T-helper 17 cell (primary cell): ENCODE measurements at regions not wholly inside any gene's neighbourhood (a gene's known extent, or its start where the extent isn't known, plus 50 kb on each side); places are given as distances from the start of the nearest gene placed in this dataset.
A peak's percentile ranks its signal among the peaks of the same experiment; 100 is the strongest.

Experiments used
- ATAC-seq: fragments of 150-1000 bp; cut with Tn5 transposase; 2 replicates; pipeline ENCODE4 v1.10.0; 2021; ENCODE audit warnings: mild to moderate bottlenecking, moderate library complexity
- DNase-seq, 3 donors: peaks; one replicate each; pipeline versions ENCODE4 v3.0.0 to v3.0.0-alpha.2; 2020 to 2021
- H3K9me3 ChIP-seq: one replicate; pipeline ENCODE4 v1.7.0; 2013; ENCODE audit warnings: low read length, mild to moderate bottlenecking; ENCODE audit not compliant: control insufficient read depth, poor library complexity, severe bottlenecking
- H3K27ac Mint-ChIP-seq: one replicate; pipeline ENCODE4 v1.8.0; 2022; ENCODE audit warnings: mild to moderate bottlenecking, moderate library complexity, mixed read lengths
- H3K27me3 Mint-ChIP-seq: one replicate; pipeline ENCODE4 v1.8.0; 2022; ENCODE audit warnings: mixed read lengths
- H3K36me3 Mint-ChIP-seq: one replicate; pipeline ENCODE4 v1.8.0; 2022; ENCODE audit warnings: low read depth, mixed read lengths
- H3K4me1 Mint-ChIP-seq: one replicate; pipeline ENCODE4 v1.8.0; 2022; ENCODE audit warnings: mild to moderate bottlenecking, mixed read lengths
- H3K4me3 Mint-ChIP-seq: one replicate; pipeline ENCODE4 v1.8.0; 2022; ENCODE audit warnings: mild to moderate bottlenecking, moderate library complexity, mixed read lengths

DNA sequence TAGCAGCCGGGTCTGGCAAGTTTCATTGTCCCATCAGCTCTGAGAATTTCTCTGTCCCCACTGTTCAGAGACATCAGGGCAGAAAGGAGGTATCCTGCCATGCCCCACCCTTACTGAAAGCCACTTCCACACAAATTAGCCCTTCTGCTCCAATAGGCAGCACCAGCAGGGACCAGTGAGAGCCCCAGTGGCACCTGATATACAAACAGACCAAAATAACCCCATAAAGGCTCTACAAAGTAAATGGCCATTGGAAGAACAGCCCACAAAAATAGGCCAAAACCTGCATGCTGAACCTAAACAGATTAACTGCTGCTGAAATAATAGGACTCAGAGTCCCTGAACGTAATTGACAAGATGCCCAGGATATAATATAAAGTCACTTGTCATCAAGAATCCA lies 199.9 kb downstream of the TMEM200A start:
- ATAC-seq, result no peak
- Mint-ChIP-seq H3K4me1 (peaks cover 4% of the 10 kb centered on the region), H3K36me3 (peaks cover 2% of the 10 kb centered on the region)

DNA sequence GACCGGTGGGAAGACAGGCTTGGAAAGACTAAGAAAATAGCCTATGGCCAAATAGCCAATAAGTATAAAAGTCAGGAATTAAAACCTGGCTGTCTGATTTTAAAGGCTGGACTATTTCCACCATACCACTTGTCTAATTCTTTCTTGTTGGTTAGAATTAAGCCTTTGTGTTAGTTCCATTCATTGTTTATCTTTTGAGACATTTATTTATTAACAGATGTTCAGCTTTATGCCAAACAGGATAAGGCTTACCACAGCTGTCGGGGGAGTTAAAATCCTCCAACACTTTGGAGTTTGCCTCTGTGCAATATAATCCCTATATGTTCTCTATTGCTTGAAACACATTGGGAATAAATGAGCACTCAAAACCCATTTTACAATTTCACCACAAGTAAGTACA lies 208.3 kb downstream of the TMEM200A start:
- DNase-seq (no peak), ATAC-seq (no peak)
- Mint-ChIP-seq H3K27me3 (no peaks in the 10 kb centered on the region), H3K27ac (no peak overlapping the region), H3K36me3 (peaks cover 3% of the 10 kb centered on the region), H3K4me1 (peaks cover 26% of the 10 kb centered on the region), H3K4me3 (no peak overlapping the region)
- H3K9me3 ChIP-seq, result no peaks in the 10 kb centered on the region

More for the DNA sequence above, 199.9 kb downstream of the TMEM200A start:
- Mint-ChIP-seq H3K4me3 (no peak overlapping the region), H3K27me3 (no peaks in the 10 kb centered on the region), H3K27ac (no peak overlapping the region)
- DNase-seq, result no peak
- no peaks in the 10 kb centered on the region for H3K9me3 ChIP-seq

DNA sequence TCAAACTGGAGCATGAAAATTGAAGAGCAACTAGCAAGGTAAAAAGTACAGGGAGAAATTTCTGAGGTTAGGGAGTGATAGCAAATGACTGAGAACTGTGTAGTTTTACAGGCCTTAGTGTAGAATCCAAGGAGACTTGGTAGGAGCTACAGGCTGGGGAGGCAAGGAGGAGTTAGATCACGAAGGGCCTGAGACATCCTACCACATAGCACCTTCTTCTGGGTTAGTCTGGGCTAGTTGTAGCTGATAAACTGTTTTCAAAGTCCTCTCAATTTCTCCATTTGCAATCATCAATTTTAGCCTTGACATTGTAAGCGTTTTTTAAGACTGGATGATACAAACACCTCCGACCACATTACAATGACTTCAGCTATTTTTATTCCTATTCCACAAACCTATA lies 209.7 kb downstream of the TMEM200A start:
- DNase-seq, result no peak

GRCh38 chr6:130575971-130576370 lies 210.2 kb downstream of the TMEM200A start:
- Mint-ChIP-seq H3K27me3 (no peaks in the 10 kb centered on the region), H3K36me3 (no peaks in the 10 kb centered on the region), H3K4me1 (peaks cover 26% of the 10 kb centered on the region), H3K4me3 (peak overlapping the region; percentile 76), H3K27ac (peak overlapping the region; percentile 51)
- ATAC-seq (peak; percentile 98), DNase-seq (peak in 2 of 3 donors; percentile 16 to 23)
- no peaks in the 10 kb centered on the region for H3K9me3 ChIP-seq

More for the DNA sequence above, 209.7 kb downstream of the TMEM200A start:
- Mint-ChIP-seq H3K27ac (peak overlapping the region; percentile 51), H3K4me1 (peaks cover 26% of the 10 kb centered on the region), H3K36me3 (peaks cover 2% of the 10 kb centered on the region), H3K4me3 (peak overlapping the region; percentile 76), H3K27me3 (no peaks in the 10 kb centered on the region)
- ATAC-seq, result no peak
- H3K9me3 ChIP-seq, result no peaks in the 10 kb centered on the region

DNA sequence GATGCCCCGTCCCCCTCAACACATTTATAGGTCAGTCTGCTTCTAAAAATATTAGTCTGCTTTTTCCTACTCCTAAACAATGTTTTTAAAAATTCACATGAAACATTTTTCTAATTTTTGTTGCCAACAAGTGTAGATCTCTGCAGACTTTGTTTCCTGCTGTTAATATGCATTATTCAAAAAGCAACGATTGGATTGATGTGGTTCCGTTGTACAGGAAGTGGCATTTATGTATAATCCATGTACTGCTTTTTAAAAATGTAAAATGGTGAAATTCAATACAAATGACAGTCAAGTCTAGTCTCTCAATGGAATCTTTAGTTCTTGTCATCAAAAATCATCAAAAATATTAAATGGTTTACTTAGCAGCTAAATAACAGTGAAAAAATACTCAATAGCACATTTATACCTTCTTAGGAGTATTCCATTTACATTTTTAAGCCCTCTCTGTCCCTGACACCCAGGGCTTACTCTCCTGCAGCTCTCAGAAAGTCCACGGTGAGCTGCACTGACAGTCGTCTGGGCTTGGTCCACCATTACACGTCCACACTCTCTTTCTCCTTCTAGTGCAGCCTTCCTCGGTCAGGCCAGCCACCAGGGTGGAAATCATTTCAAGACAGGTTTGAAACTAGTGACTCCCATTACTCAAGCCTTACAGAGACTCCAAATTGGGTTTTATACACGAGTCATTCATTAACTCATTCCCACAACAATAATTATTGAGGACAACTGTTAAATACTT lies 211.5 kb downstream of the TMEM200A start:
- Mint-ChIP-seq H3K4me3 (peak overlapping the region; percentile 76), H3K4me1 (peaks cover 27% of the 10 kb centered on the region), H3K27ac (peak overlapping the region; percentile 51), H3K27me3 (no peaks in the 10 kb centered on the region), H3K36me3 (no peaks in the 10 kb centered on the region)
- no peak for DNase-seq
- H3K9me3 ChIP-seq, result no peaks in the 10 kb centered on the region
- ATAC-seq, result peak; percentile 39

DNA sequence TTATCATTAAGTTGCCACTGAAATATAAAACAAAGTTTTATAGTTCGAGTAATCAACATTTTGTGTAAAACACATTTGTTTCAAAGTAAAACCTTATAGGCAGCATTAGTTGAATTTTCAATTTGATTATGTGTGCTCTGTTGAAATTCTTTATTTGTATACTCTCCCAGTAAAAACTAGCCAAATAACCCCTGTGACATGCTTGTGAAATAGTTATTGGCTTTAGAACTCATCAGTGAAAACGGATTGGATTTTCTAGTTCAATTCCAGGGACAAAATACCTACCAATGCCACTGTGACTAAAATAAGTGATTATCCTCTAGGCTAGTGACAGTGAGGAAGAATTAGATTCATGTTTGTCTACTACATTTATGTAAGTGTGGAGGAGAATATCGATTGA lies 212.9 kb downstream of the TMEM200A start:
- ATAC-seq, result no peak
- no peak overlapping the region for H3K4me3 Mint-ChIP-seq
- H3K27ac Mint-ChIP-seq, result no peak overlapping the region
- no peaks in the 10 kb centered on the region for H3K9me3 ChIP-seq
- peaks cover 27% of the 10 kb centered on the region for H3K4me1 Mint-ChIP-seq
- H3K36me3 Mint-ChIP-seq, result no peaks in the 10 kb centered on the region
- no peak for DNase-seq
- no peaks in the 10 kb centered on the region for H3K27me3 Mint-ChIP-seq

DNA sequence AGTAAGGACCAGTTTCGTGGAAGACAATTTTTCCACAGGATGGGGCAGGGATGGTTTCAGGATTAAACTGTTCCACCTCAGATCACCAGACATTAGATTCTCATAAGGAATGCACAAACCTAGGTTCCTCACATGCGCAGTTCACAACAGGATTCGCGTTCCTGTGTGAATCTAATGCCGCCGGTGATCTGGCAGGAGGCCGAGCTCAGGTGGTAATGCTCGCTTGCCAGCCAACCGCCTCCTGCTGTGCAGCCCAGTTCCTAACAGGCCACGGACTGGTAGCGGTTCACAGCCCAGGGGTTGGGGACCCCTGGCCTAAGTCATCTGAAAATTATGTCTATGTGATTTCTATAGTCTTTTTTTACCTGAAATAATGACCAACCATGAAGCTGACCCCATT lies 217.5 kb downstream of the TMEM200A start:
- DNase-seq, result no peak
- no peak overlapping the region for H3K4me3 Mint-ChIP-seq
- no peak for ATAC-seq
- peak overlapping the region; percentile 6 for H3K27ac Mint-ChIP-seq
- no peaks in the 10 kb centered on the region for H3K27me3 Mint-ChIP-seq
- no peaks in the 10 kb centered on the region for H3K9me3 ChIP-seq
- H3K4me1 Mint-ChIP-seq, result peaks cover 7% of the 10 kb centered on the region
- no peaks in the 10 kb centered on the region for H3K36me3 Mint-ChIP-seq

DNA sequence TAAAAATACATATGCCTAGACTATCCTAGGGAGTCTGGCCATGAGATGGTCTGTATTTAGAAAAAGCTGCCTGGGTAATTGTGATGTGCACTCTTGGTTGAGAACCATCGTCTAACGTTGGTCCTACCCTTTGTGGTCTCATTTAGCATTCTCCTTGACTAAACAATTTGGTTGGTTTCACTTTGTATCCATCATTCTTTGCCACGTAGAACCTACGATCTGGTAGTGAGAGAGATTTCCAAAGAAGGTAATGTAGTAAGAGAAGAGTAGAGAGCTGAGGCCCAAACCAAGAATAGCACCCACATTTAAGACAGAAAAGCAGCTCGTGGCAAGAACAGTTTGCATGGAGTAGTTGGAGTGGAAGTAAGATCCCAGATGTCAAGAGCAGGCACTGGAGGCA lies 219.8 kb downstream of the TMEM200A start:
- no peaks in the 10 kb centered on the region for H3K9me3 ChIP-seq
- H3K27me3 Mint-ChIP-seq, result no peaks in the 10 kb centered on the region
- peak overlapping the region; percentile 1 for H3K4me3 Mint-ChIP-seq
- no peak for DNase-seq
- H3K4me1 Mint-ChIP-seq, result peaks cover 5% of the 10 kb centered on the region
- no peaks in the 10 kb centered on the region for H3K36me3 Mint-ChIP-seq
- no peak for ATAC-seq
- peak overlapping the region; percentile 29 for H3K27ac Mint-ChIP-seq

DNA sequence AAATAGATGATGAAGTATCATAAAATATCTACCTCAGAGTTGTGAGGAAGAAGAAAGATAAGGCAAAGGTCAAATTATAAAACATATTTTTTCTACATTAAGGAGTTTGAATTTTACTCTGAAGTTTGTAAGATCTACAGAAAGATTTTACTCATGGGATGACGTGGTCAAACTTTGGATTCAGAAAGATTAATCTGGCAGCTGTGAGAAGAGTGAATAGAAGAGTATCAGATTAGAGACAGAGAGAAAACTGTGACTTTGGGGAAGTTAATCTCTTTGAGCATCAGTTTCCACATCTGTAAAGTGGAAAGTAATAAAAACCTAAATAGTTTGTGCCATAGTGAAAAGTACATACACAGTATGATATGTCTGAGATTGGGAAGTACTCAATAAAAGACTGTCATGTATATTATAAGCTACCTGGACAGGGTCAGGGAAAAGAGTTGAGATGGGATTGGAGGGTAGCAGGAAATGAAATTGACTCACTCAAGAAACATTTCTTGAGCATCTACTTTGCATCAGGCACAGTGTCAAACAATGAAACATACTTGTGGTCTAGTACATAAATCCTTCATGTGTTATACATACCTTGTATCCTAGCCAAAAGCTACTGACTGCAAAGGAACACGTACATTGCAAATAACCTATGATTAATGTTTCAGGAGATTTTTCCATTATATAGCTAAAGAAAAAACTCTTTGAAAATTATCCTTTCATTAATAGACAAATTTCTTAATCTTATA lies 222.1 kb downstream of the TMEM200A start:
- H3K4me1 Mint-ChIP-seq, result peaks cover 3% of the 10 kb centered on the region
- H3K27me3 Mint-ChIP-seq, result no peaks in the 10 kb centered on the region
- H3K27ac Mint-ChIP-seq, result no peak overlapping the region
- H3K9me3 ChIP-seq, result no peaks in the 10 kb centered on the region
- DNase-seq (no peak), ATAC-seq (no peak)
- H3K4me3 Mint-ChIP-seq, result no peak overlapping the region
- H3K36me3 Mint-ChIP-seq, result no peaks in the 10 kb centered on the region

GRCh38 chr6:130593200-130593599 lies 227.4 kb downstream of the TMEM200A start:
- H3K27me3 Mint-ChIP-seq, result no peaks in the 10 kb centered on the region
- H3K4me3 Mint-ChIP-seq, result no peak overlapping the region
- ATAC-seq (no peak), DNase-seq (no peak)
- no peaks in the 10 kb centered on the region for H3K4me1 Mint-ChIP-seq
- H3K36me3 Mint-ChIP-seq, result no peaks in the 10 kb centered on the region
- no peak overlapping the region for H3K27ac Mint-ChIP-seq
- no peaks in the 10 kb centered on the region for H3K9me3 ChIP-seq

DNA sequence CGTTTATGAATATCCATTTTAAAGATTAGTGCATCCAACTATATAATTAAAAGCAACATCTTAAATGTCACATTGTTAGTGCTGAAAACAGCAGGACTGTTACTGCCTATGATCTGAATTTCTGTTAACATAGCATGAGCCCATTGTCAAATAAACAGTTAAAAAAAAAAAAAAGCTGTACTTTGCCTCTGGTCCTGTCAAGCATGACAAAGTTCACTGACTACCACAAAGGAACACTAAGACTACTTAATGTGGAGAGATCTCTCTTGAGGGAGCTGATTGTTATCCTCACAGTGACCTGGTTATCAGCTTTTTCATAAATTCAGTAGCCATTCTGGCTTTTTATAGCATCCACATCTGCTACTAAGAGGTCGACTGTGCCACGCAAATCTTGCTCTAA lies 228.1 kb downstream of the TMEM200A start:
- H3K4me1 Mint-ChIP-seq, result peaks cover 3% of the 10 kb centered on the region
- ATAC-seq (no peak), DNase-seq (no peak)
- H3K4me3 Mint-ChIP-seq, result no peak overlapping the region
- no peaks in the 10 kb centered on the region for H3K9me3 ChIP-seq
- H3K36me3 Mint-ChIP-seq, result no peaks in the 10 kb centered on the region
- H3K27ac Mint-ChIP-seq, result no peak overlapping the region
- H3K27me3 Mint-ChIP-seq, result no peaks in the 10 kb centered on the region

DNA sequence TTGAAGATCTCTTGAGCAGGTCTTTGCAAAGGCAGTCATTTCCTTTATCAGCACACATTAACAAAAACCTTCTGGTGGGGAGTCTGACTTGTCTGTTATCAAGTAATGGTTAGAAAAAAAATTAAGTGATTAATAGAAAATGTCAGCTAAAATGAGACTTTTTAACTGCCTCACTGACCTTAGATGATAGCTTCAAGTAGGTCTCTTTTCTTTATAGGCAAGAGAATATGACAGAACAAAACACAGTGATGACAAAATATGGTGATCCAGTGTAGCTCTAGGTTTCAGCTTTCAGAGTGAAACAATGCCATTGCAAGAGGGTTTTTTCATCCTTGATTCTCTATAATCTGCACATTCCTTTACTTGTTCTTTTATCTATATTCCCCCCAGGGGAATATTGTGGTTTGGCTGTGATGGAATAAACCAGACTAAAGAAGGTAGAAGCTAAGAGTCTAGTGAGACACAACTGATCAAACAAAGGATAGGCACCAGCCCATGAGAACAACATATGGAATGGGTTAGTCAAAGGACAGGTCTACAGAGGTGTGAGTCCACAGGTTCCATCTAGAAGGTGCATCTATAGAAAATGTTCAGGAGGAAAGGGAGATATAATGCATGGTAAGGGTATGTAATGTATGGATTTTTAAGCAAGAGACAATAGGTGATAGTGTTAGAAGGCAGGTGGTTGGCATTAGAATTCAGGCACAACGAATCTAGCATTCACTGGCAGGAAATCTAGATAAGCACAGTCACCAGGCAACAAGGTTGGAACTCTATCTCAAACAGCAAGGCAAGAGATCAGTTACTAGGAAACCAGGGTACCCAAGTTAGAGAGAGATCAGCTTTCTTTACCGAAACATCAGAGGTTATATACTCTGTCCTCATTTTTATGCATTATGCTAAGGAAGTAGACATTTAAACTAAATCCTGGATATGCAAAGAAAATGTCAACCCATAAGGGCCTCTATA lies 228.9 kb upstream of the SMLR1 start:
- Mint-ChIP-seq H3K4me1 (peaks cover 15% of the 10 kb centered on the region), H3K4me3 (no peak overlapping the region), H3K27ac (no peak overlapping the region), H3K27me3 (no peaks in the 10 kb centered on the region), H3K36me3 (no peaks in the 10 kb centered on the region)
- H3K9me3 ChIP-seq, result no peaks in the 10 kb centered on the region
- ATAC-seq (no peak), DNase-seq (no peak)

GRCh38 chr6:130600880-130601341 lies 226.3 kb upstream of the SMLR1 start:
- no peak overlapping the region for H3K27ac Mint-ChIP-seq
- DNase-seq (no peak), ATAC-seq (no peak)
- H3K36me3 Mint-ChIP-seq, result no peaks in the 10 kb centered on the region
- H3K4me1 Mint-ChIP-seq, result peaks cover 20% of the 10 kb centered on the region
- no peak overlapping the region for H3K4me3 Mint-ChIP-seq
- no peaks in the 10 kb centered on the region for H3K9me3 ChIP-seq
- H3K27me3 Mint-ChIP-seq, result no peaks in the 10 kb centered on the region
